Tibial nerve (tissue), 4 donors: ENCODE measurements at regions not wholly inside any gene's neighbourhood (a gene's known extent, or its start where the extent isn't known, plus 50 kb on each side); places are given as distances from the start of the nearest gene placed in this dataset.

Experiments used
- CTCF ChIP-seq, 5 experiments: fragments of 200-600 bp in 3 of 5; fragments of 450-650 bp in 2 of 5; sonication (generic) in 3 of 5; IDR thresholded peaks; one replicate each; pipeline ENCODE4 v1.5.1; 2016 to 2019; ENCODE audit warnings: antibody characterized with exemption in 5 of 5, mild to moderate bottlenecking in 3 of 5, moderate library complexity in 2 of 5
- EP300 ChIP-seq, 2 donors: sonication (generic); formaldehyde crosslinking; IDR thresholded peaks; one replicate each; pipeline ENCODE4 v1.6.1; 2017; ENCODE audit warnings: antibody characterized with exemption in 2 of 2, mild to moderate bottlenecking in 1 of 2
- POLR2A ChIP-seq, 2 donors: fragments of 450-650 bp; IDR thresholded peaks; one replicate each; pipeline ENCODE4 v1.6.1; 2017; ENCODE audit warnings: antibody characterized with exemption in 2 of 2, mild to moderate bottlenecking in 2 of 2, moderate library complexity in 2 of 2

GRCh38 chr12:88839486-88839885 is 259.2 kb upstream of the KITLG start:
- TF ChIP-seq CTCF (IDR thresholded peaks at IDR 0.05), result no peak
- TF ChIP-seq POLR2A (IDR thresholded peaks at IDR 0.05), result no peak
- TF ChIP-seq EP300 (IDR thresholded peaks at IDR 0.05), result no peak
